HTR-8/SVneo (cell line): ENCODE measurements at regions not wholly inside any gene's neighbourhood (a gene's known extent, or its start where the extent isn't known, plus 50 kb on each side); places are given as distances from the start of the nearest gene placed in this dataset.
A peak's percentile ranks its signal among the peaks of the same experiment; 100 is the strongest.
"Not testable (repeated sequence)": the region's sequence is repeated elsewhere in the genome, so short reads cannot be mapped to it uniquely, and the experiment has no call there.

ENCODE experiments used
- DNase-seq: peaks from one replicate; pipeline ENCODE4 v3.0.0; 2011; ENCODE audit warnings: low spot score, mixed read lengths; ENCODE audit not compliant: insufficient read length
- FAIRE-seq: peaks from 2 replicates; lab custom pipeline; 2011; peaks lifted over from hg19 to GRCh38; lab: Jason Lieb, UNC

DNA sequence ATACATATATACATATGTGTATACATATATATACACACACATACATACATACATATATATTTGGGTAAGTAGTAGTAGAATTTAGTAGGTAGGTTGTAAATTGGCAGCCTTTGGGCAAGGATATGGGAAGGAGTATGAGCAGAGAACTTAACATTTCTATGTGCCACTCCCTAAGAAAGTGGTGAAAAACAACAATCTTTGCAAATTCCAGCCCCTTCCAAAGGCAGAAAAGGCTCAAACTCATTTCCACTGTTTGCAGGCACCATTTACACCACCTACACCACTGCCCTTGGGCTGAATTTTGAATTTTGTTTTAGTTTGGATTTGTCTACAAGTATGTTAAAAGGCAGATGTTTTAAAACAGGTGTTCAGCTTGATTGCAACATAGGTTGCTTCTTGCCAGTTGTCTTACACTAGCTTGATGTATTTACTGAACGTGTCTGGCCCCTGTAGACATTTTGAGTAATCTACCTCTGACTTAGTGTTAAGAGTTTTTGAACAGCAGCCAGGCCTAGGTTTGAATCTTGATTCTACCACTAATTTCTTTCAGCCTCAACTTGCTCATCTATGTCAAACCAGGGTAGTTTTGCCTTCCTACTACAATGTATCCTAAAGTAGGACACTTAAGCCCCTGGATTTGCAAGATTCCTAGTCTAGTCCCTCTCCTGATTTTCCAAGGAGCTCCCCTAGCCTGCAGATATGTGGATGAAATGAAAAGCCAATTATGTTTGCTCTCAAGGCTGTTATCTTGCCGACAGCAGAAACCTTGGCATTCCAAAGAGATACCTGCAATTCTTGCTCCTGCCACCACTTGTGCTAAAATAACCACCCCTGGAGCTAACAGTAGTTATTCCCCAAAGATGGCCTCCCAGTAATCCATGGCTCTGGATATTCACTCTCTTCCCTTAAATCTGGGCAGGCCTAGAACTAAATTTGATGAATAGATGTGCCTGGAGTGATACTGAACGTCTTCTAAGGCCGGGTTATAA is 156.2 kb upstream of the SLC44A1 start:
- FAIRE-seq (no peak), DNase-seq (no peak)

DNA sequence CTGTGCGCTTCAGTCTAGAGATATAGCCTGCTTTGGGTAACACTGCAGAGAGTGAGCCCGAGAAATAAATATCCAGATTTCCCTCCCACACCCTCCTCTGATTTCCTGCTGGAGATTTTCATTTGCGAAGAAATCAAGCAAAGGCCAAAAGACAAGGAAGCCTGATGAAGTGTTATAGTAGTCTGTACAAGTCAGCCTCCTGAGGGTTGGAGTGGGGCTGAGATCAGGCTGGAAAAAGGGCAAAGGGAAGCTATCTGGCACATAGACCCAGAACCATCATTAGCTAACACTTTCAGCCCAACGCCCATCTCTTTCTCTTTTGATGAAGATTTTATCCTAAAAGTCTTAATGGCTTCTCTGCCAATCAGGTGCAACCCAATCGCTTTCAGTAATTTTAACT is 154.6 kb upstream of the SLC44A1 start:
- DNase-seq, result no peak
- FAIRE-seq, result no peak

DNA sequence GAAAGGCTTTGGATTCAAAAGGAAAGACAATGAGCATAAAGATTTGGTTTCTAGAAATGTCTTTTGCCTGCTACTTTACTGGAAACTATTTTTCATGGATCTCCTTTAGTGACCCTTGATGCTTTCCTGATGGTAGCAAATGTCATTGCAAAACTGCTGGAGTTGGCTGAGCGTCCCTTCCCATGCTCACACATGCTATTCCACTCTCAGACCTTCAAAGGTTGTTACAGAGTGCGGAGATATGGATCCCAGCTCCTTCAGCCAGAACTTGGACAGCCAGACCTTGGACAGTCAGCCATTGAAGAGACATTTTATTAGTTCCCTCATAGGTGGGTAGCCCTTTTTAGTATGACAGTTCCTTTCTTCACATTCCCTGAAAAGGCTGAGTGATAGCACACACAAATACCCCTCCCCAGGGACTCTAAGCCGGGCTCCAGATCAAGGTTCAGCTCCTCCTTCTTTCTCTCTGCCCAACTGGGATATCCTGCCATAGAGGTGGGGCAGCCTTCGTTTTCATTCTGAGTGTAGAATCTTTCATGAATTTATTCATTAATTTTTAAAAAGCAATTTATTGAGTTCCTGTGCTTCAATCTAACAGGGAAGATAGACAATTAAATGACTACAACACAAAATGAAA is 153.3 kb upstream of the SLC44A1 start:
- DNase-seq (no peak), FAIRE-seq (no peak)

DNA sequence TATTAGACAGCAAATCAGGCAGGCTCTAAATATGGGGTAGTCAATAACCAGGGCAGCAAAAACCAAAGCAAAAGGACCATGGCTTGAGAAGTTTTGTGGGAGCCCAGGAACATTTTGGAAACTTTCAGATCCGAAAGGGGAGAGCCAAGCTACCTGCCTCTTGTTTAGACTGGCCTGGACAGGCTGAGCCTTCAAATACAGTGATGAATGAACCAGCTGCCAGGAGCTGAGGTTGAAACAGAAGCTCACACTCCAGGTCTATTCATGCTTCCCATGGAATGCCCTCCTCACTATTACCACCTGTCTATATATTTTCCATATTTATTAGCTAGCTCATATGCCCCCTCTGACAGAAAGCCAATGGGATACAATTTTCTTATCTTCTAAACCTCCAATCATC is 150.8 kb upstream of the SLC44A1 start:
- no peak for FAIRE-seq

DNA sequence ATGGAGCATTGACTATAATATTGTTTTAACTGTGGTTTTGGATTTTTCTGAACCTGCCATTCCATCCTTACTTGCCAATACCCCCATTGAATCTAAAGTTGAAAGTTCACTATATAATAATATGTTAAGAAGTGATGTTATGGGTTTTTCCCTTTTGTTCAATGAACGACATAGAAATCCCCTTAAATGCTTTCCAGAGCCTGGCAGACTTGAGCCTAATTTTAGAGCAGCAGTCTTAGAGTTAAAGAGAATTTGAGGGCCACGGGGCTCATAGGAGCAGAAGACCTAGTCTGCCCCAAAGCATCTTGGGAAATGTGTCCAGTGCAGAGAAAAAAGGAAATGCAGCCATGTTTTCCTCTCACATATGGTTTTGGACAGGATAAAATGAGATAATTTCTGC is 146.1 kb upstream of the SLC44A1 start:
- DNase-seq (no peak), FAIRE-seq (no peak)

More for the DNA sequence above, 150.8 kb upstream of the SLC44A1 start:
- no peak for DNase-seq

DNA sequence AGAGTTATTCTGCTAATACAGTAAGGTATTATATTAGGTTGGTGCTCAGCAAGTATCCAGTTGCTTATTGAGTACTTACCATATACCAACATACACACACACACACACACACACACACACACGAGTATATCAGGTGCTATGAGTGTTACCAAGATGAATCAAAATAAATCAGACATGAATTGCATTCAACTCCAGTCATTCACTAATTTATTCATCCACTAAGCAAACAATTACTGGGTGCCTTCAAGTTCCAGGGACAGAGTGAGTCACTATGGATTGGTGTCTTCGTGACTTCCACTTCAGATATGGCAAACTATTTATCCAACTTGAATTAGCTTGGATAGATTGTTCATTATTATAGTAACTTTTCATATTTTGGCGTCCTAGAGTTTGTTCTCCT is 140.7 kb upstream of the SLC44A1 start:
- FAIRE-seq (no peak), DNase-seq (no peak)

DNA sequence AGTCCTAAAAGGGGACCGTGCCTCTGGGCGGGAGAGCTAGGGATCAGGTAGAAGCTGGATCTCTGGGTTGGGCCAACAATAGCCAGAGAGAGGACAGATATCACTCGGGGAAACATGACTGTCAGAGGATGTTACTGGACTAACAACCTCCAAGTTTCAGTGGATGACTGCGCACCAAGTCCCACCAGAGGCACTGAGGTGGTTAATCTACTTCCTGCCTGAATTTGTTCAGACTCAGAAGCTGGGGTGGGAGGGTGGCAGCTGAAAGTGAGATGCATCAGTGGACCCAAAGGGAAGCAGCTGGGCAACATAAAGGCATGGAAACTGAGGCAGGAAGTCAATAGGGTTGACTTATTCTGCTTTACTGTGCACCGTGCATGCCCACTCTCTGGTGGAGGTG is 130.1 kb upstream of the SLC44A1 start:
- no peak for FAIRE-seq

DNA sequence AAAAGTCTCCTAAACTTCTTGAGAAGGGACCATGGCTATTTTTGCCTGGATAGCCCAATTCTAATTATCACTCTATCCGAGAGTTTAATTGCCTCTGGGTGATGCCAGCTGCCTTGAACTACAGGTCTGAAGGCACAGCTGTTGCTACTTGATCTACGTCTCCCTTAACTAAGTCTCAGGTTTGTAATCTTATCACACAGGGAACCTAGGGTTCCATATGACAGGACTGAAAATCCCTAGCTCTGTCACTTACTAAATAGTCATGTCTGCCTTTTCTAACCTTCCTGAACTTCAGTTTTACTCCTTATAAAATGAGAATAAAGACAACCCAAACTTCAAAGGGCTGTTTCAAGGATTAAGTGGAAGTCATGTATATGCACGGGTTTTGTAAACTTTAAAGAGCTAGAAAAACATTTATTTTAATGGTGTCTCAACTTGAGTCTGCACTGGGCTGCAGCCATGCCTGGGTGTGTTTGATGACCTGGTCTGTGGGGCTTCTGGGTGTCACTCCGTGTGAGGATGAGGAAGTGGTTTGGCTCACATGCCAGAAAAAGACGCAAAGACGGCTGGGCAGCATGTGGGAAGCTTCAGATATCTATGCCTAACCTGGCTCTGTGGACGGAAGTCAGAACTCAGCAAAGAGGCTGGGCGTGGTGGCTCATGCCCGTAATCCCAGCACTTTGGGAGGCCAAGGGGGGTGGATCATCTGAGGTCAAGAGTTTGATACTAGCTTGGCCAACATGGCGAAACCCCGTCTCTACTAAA is 129.3 kb upstream of the SLC44A1 start:
- FAIRE-seq (no peak), DNase-seq (no peak)

More for the DNA sequence above, 130.1 kb upstream of the SLC44A1 start:
- no peak for DNase-seq

DNA sequence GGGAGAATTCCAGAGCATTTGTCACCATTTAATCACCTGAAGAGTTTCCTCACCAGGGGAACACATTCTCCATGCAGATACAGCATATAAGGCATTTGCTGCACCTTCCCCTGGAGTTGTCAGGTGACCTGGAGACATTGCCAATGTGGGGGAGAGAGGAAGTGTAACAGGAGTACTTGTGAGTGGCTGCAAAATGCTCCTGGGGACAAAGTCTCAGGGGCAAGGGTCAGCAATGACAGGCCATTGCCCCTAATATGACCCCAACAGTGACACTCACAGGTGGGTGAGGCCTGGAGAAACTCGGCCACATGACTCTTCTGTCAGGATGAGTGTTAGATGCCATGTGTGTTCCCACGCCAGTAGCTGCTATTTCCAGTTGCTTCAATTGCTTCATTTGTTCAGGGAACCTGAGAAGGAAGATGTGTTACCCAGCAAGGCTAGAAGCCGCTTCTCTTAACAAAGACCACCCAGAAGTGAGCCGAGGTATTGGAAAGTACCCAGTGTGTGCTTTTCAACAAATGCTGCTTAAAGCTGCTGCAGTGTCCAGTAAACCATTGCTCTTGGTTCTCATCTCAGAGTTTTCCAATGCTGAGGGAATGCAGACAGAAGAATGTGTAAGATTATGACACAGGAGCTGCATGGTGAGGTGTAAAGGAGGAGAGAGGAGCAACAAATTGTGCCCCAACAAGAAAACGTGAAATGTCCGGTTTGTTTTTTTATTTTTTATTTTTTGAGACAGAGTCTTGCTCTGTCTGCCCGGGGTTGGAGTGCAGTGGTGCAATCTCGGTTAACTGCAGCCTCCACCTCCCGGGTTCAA is 128.2 kb upstream of the SLC44A1 start:
- no peak for FAIRE-seq
- DNase-seq, result no peak

DNA sequence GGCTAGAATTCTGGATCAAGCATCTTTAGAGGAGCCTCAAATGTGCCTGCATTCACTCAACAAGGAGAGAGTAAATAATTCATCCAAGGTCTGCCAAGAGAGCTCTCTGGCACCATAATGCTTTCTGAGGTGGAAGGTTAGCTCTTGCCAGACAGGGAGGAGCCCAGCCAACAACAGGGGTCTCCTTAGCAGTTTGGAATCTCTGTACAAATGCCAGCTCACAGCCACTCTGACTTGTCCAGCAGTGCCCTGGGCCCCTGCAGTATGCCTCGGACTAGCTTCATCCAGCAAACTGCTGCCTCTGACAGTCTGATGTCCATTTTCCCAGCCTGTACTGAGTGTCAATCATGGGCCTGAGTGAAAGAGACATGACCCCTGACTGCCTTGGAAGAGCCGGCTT is 127.2 kb upstream of the SLC44A1 start:
- FAIRE-seq, result no peak

DNA sequence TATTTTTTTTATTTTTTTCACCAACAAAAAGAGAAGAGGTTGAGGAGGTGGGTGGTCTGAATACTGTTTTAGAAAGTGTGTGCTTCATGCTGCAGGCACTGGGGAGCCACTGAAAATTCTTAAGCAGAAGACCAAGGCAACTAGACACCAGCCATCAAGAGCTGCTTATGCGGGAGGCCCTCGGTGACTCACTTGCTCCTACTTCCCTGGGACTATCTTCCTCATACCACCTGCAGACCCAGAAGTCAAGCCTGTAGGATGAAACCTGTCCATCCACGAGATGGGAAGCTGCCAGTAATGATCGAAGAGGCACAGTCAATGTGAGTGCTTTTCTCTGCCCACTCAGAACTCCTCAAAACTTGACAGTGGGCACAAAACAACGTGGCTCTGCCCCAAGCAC is 125.8 kb upstream of the SLC44A1 start:
- DNase-seq, result no peak
- no peak for FAIRE-seq

More for the DNA sequence above, 127.2 kb upstream of the SLC44A1 start:
- DNase-seq, result no peak

DNA sequence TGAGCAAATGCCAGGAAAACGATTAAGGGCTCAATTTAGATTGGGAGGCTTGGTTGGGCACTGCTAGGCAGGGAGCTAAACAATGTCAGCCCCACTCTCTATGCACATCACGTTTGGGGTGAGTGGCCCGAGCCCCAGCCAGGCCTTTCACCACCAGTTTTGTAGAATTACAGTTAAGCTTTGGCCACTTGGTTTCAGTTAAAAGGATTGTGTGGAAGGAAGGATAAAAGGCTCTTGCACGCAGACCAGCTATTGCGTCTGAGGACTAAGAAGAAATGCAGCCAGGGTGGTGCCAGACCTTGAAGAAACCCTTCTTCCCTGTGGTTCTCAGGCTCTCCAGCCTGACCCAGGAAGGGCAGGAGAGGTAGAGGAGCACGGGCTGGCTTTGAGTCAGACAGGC is 125.3 kb upstream of the SLC44A1 start:
- FAIRE-seq, result no peak
- DNase-seq, result no peak

DNA sequence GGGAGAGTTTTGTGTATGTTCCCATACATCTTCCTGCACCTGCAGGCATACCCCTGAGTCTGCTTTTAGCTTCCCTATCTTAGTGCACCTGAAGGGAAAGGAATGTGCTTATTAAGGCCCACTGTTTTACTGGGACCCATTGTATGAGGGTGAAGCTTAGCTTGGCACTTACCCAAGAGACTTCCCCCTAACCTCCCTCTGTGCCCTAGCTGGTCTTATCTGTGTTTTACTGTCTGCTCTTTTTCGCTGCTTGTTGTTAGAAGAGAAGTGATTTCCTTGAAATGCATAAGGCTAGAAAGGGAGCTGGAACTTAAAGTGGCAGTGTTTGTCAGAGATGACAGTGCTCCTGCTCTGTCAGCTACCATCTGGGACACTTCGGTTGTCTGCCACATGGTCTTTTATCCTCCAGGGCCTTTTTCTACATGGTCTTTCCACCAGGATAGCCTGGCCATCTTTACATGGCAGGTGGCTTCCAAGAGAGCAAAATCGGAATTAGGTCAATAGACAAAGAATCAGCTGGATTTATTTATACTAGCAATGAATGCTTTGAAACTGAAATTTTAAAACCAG is 122.5 kb upstream of the SLC44A1 start:
- DNase-seq, result no peak
- no peak for FAIRE-seq

DNA sequence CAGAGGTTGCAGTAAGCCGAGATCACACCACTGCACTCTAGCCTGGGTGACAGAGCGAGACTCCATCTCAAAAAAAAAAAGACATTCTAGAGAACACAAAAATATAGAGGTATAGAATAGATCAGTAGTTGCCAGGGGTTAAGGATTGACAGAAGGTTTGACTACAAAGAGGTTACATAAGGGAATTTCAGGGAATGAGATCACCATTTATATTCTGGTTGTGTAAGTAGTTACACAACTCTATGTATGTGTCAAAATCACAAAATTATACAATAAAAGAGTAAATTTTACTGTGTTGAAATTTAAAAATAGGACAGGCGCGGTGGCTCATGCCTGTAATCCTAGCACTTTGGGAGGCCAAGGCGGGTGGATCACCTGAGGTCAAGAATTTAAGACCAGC is 119.9 kb upstream of the SLC44A1 start:
- DNase-seq, FAIRE-seq: not testable (repeated sequence)

DNA sequence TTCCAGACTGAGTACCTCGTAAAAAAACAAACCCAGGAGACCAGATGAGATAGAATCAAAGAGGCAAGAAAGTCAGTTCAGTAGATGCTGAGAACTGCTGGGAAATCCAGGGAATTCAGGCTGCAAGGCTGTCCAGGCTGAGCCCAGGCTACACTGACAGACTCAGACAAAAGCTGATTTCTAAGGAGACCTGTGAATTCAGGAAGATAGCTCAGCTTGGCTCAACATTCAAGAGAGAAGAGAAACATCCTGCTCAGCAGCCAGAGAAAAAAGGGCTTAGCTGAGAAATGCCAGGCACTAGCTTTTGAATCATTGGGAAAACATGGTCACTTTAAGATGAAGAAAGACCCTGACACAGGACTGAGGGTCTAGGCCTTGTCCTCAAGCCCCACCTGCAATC is 118.2 kb upstream of the SLC44A1 start:
- no peak for DNase-seq
- no peak for FAIRE-seq

DNA sequence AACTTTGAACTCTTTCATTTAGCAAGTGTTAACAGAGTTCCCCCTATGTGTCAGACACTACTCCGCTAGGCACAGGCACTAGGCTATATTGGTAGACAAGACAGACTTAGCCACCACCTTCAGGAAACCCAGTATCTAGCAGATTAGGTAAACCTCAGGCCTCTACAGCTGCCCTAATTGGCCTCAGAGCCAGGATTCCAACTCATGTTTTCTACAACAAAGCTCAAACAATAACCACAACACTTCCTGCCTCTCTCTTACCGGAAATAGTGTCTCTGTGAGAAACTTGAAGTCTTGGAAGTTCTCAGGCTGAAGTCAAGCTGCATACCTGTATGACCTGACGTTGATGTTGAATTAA is 116.6 kb upstream of the SLC44A1 start:
- FAIRE-seq, result no peak
- peak; percentile 10 for DNase-seq

DNA sequence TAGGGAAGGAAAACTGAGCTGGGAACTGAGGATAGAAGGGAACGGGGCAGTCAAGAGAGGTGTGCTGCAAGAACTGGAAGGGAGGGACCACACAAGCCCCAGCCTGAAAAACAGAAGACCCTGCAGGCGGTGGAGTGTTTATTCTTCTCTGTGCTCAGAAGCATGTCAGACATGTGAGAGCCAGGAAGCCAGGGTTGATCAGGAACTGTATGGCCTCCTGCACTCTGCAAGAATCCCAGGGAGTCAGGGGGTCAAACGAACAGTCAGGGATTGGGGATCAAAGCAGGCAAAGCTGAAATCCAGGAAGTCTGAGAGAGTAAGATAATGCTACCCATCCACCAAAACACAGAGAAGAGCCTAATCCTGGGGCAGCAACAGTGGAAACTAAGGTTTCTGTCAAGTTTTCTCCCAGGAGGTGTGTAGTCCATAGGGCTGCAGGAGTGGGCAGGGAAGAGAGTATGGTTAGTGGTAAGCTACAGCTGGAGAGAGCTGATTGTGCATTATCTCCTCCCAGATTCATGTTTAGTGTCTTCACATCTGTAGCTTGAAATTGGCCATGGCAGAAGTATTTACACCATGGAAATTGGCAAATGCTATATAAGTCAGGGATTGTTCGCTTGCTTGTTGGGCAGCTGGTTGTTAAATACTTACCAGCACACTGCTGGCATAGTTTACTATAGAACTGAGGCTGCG is 115.4 kb upstream of the SLC44A1 start:
- FAIRE-seq (no peak), DNase-seq (no peak)

DNA sequence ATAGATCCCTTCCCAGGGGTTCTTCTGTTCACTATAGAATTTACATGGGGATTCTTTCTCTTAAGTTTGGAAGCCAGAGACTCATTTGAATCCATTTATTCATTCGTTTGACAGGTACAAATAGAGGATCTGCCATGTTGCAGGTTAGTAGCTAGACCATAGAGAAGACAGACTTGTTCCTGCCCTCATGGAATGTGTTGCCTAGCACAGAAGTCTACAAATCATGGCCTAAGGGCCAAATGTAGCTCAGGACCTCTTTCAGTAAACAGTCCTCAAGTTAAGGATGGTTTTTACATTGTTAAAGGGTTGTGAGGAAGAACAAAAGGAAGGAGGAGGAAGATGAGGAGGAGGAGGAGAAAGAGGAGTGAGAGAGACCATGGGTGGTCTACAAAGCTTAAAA is 114.7 kb upstream of the SLC44A1 start:
- FAIRE-seq (no peak), DNase-seq (no peak)

DNA sequence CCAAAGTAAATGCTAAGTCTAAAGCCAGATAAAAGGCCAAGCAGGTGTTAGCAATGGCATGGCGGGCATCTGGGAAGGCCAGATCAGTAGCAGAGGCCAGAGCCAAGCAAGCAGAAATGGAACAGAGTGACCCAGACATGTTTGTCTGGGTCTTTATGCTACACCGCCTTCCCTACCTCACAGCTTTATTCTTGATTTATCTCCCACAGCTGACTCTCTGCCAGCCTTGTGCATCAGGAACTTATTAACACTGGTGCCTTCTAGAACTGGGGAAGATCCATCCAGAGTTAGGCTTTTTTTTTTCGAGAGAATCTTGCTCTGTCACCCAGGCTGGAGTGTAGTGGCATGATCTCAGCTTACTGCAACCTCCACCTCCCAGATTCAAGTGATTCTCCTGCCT is 112.5 kb upstream of the SLC44A1 start:
- FAIRE-seq (no peak), DNase-seq (no peak)
